HUES48 (cell line): ENCODE measurements at regions not wholly inside any gene's neighbourhood (a gene's known extent, or its start where the extent isn't known, plus 50 kb on each side); places are given as distances from the start of the nearest gene placed in this dataset.
A peak's percentile ranks its signal among the peaks of the same experiment; 100 is the strongest.

Experiments
- H3K27ac ChIP-seq: one replicate; pipeline ENCODE4 v1.7.0; 2013; ENCODE audit warnings: low read depth, low read length, inconsistent platforms
- H3K27me3 ChIP-seq: 2 replicates; pipeline ENCODE4 v1.6.1; 2013; ENCODE audit warnings: mild to moderate bottlenecking, low read length; ENCODE audit not compliant: control insufficient read depth, insufficient read depth
- H3K36me3 ChIP-seq: 2 replicates; pipeline ENCODE4 v1.6.1; 2013; ENCODE audit warnings: low read length; ENCODE audit not compliant: control insufficient read depth, insufficient read depth
- H3K4me1 ChIP-seq: 2 replicates; pipeline ENCODE4 v1.6.1; 2013; ENCODE audit warnings: mild to moderate bottlenecking, low read length; ENCODE audit not compliant: control insufficient read depth, insufficient read depth
- H3K4me3 ChIP-seq: 2 replicates; pipeline ENCODE4 v1.5.1; 2013; ENCODE audit warnings: mild to moderate bottlenecking, low read depth, low read length
- H3K9ac ChIP-seq: 2 replicates; pipeline ENCODE4 v1.6.1; 2013; ENCODE audit warnings: mild to moderate bottlenecking, low read depth, low read length, moderate library complexity
- H3K9me3 ChIP-seq: 2 replicates; pipeline ENCODE4 v1.6.1; 2013; ENCODE audit warnings: low read length; ENCODE audit not compliant: control insufficient read depth, insufficient read depth

DNA sequence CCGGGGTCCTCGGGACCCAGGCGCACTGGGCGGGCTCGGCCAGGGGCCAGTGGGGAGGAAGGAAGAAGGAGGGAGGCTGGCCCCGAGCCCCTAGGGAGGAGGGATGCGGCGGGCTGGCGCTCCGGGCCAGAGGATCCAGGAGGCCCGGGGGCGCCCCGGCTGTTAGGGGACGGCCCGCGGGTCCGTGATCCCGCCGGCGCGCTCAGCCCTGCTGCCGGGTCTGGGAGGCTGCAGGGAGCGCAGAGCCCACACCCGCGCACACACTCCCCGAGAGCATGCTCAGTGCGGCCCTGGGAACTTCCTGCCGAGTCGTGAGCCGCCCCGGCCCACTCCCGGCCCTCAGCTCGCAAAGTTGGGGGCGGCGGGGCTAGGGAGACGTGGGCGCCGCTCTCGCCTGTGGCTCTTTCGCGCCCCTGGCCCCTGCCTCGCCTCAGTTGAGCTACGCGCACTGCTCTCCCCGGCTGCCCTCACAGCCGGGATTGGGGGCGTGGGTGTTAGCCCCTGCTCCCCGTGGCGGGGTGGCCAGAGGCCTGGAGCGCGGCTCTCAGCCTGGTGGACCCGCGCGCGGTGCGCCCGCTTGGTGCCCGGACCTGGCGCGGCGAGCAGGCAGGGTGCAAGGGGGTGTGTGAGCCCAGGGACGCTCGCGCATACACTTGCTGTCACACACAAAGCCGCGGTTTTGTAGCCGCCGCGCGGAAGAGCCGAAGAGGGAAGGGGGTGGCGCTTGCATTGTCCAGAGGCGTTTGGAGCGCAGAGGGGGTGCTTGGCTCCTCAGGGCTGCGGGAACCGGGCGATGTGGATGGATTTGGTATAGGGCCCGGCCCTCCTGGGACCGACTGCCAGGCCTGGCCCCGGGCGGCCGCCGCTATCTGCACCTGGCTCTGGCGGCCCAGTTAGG lies 132.9 kb upstream of the MGAT5 start:
- Histone ChIP-seq H3K4me3 (peak overlapping the region; percentile 92), H3K27me3 (peaks cover 9% of the 10 kb centered on the region), H3K9ac (peak overlapping the region; percentile 52; the same call in 1 of the 2 replicates), H3K27ac (peak overlapping the region; percentile 72), H3K4me1 (peaks cover 47% of the 10 kb centered on the region), H3K9me3 (no peaks in the 10 kb centered on the region), H3K36me3 (no peaks in the 10 kb centered on the region)

DNA sequence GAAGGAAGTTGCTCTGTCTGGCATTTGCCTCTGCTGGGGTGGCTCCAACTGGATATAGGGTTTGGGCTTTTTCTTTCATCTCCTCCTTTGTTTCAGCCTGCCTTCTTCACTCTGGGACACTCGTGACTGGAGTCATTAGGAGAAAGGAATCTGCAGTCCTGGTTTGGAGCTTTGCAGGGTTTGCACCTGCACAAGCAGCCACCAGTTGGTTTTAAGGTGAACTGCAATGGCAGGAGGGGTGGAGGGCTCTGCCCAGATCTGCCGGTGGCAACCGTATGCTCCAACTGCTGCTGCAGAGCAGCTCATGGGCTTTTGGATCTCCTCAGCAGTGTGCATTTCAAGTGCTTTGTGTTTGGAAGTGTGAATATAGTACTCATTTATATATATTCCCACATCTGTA lies 131.3 kb upstream of the MGAT5 start:
- H3K4me3 ChIP-seq = no peak overlapping the region
- no peaks in the 10 kb centered on the region for H3K9me3 ChIP-seq
- H3K27ac ChIP-seq = no peak overlapping the region
- H3K36me3 ChIP-seq = no peaks in the 10 kb centered on the region
- H3K9ac ChIP-seq = no peak overlapping the region
- H3K27me3 ChIP-seq = peaks cover 9% of the 10 kb centered on the region
- peaks cover 47% of the 10 kb centered on the region for H3K4me1 ChIP-seq

- no peaks in the 10 kb centered on the region for H3K36me3 ChIP-seq
- peaks cover 9% of the 10 kb centered on the region for H3K27me3 ChIP-seq
- H3K9ac ChIP-seq = no peak overlapping the region
- no peaks in the 10 kb centered on the region for H3K9me3 ChIP-seq
- H3K4me3 ChIP-seq = no peak overlapping the region
- H3K4me1 ChIP-seq = peaks cover 47% of the 10 kb centered on the region
- no peak overlapping the region for H3K27ac ChIP-seq
Observed at GRCh38 chr2:134123332-134123731, 130.5 kb upstream of the MGAT5 start.

- peaks cover 5% of the 10 kb centered on the region; the same call in 1 of the 2 replicates for H3K9me3 ChIP-seq
- H3K4me1 ChIP-seq = peaks cover 39% of the 10 kb centered on the region
- H3K9ac ChIP-seq = no peak overlapping the region
- H3K4me3 ChIP-seq = no peak overlapping the region
- H3K36me3 ChIP-seq = no peaks in the 10 kb centered on the region
- H3K27ac ChIP-seq = no peak overlapping the region
- H3K27me3 ChIP-seq = peaks cover 3% of the 10 kb centered on the region
Observed at GRCh38 chr2:134124047-134124753, 129.7 kb upstream of the MGAT5 start.

- no peak overlapping the region for H3K27ac ChIP-seq
- no peak overlapping the region for H3K4me3 ChIP-seq
- H3K36me3 ChIP-seq = no peaks in the 10 kb centered on the region
- no peaks in the 10 kb centered on the region for H3K27me3 ChIP-seq
- H3K9me3 ChIP-seq = peaks cover 10% of the 10 kb centered on the region; the same call in 1 of the 2 replicates
- H3K9ac ChIP-seq = no peak overlapping the region
- H3K4me1 ChIP-seq = peaks cover 29% of the 10 kb centered on the region
Observed at GRCh38 chr2:134127496-134127895, 126.4 kb upstream of the MGAT5 start.

DNA sequence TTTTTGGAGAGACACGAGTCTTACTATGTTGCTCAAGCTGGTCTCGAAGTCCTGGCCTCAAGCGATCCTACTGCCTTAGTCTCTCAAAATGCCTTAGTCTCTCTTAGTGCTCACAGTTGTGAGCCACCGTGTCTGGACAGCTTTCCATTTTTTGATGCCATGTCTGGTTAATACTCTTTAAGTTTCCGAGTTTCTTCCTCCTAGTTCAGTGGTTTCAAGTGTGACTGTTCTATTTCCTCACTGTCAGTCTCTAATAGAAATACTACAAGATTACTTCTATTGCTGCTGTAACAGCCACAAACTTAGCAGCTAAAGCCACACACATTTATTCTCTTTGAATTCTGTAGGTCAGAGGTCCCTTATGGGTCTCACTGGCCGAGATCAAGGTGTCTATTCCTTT lies 125.1 kb upstream of the MGAT5 start:
- Histone ChIP-seq H3K4me1 (peaks cover 33% of the 10 kb centered on the region), H3K27me3 (no peaks in the 10 kb centered on the region), H3K9me3 (peaks cover 10% of the 10 kb centered on the region; the same call in 1 of the 2 replicates), H3K27ac (no peak overlapping the region), H3K4me3 (no peak overlapping the region), H3K36me3 (no peaks in the 10 kb centered on the region), H3K9ac (no peak overlapping the region)

GRCh38 chr2:134129900-134130537 lies 123.9 kb upstream of the MGAT5 start:
- Histone ChIP-seq H3K9ac (no peak overlapping the region), H3K36me3 (no peaks in the 10 kb centered on the region), H3K4me1 (peaks cover 33% of the 10 kb centered on the region), H3K4me3 (no peak overlapping the region), H3K27me3 (no peaks in the 10 kb centered on the region), H3K9me3 (peaks cover 10% of the 10 kb centered on the region; the same call in 1 of the 2 replicates), H3K27ac (no peak overlapping the region)

- Histone ChIP-seq H3K4me3 (no peak overlapping the region), H3K36me3 (no peaks in the 10 kb centered on the region), H3K9ac (no peak overlapping the region), H3K27ac (no peak overlapping the region), H3K9me3 (peaks cover 10% of the 10 kb centered on the region; the same call in 1 of the 2 replicates), H3K27me3 (no peaks in the 10 kb centered on the region), H3K4me1 (peaks cover 32% of the 10 kb centered on the region)
Observed at GRCh38 chr2:134131681-134132489, 122.0 kb upstream of the MGAT5 start.

GRCh38 chr2:134132490-134132857 lies 121.4 kb upstream of the MGAT5 start:
- no peaks in the 10 kb centered on the region for H3K36me3 ChIP-seq
- H3K4me3 ChIP-seq = no peak overlapping the region
- H3K9ac ChIP-seq = no peak overlapping the region
- H3K27ac ChIP-seq = no peak overlapping the region
- H3K4me1 ChIP-seq = peaks cover 37% of the 10 kb centered on the region
- no peaks in the 10 kb centered on the region for H3K27me3 ChIP-seq
- H3K9me3 ChIP-seq = peaks cover 10% of the 10 kb centered on the region; the same call in 1 of the 2 replicates

- Histone ChIP-seq H3K36me3 (no peaks in the 10 kb centered on the region), H3K9me3 (peaks cover 9% of the 10 kb centered on the region; the same call in 1 of the 2 replicates), H3K27me3 (no peaks in the 10 kb centered on the region), H3K27ac (peak overlapping the region; percentile 93), H3K4me1 (peaks cover 48% of the 10 kb centered on the region), H3K9ac (peak overlapping the region; percentile 30), H3K4me3 (peak overlapping the region; percentile 48)
Observed at GRCh38 chr2:134133622-134134312, 120.1 kb upstream of the MGAT5 start.
